Astrocyte of the spinal cord (primary cell): ENCODE measurements at regions not wholly inside any gene's neighbourhood (a gene's known extent, or its start where the extent isn't known, plus 50 kb on each side); places are given as distances from the start of the nearest gene placed in this dataset.
A peak's percentile ranks its signal among the peaks of the same experiment; 100 is the strongest.

Experiments
- DNase-seq: peaks from one replicate; pipeline ENCODE4 v3.0.0; 2011; ENCODE audit warnings: low read depth, low spot score
- H3K4me3 ChIP-seq: 2 replicates; pipeline ENCODE4 v1.5.1; 2011; ENCODE audit warnings: low read depth, mild to moderate bottlenecking, low read length, moderate library complexity
- CTCF ChIP-seq: IDR thresholded peaks from 2 replicates; pipeline ENCODE4 v1.5.1; 2012; ENCODE audit warnings: low read depth, mild to moderate bottlenecking, low read length, inconsistent platforms
- in situ Hi-C: cut with HindIII; loops from 2 replicates; pipeline ENCODE4 v1.10.0; 2017; ENCODE audit warnings: low sequenced_read_pairs

- in situ Hi-C loops = no loop called here
- no peak for DNase-seq
- no peak for TF ChIP-seq CTCF
- H3K4me3 ChIP-seq = no peak overlapping the region
These were observed 212.3 kb upstream of the PCDH15 start for GRCh38 chr10:55013318-55013717.

- no peak for TF ChIP-seq CTCF
- no peak overlapping the region for H3K4me3 ChIP-seq
- no peak for DNase-seq
- in situ Hi-C loops = no loop called here
These were observed 201.4 kb upstream of the PCDH15 start for GRCh38 chr10:55002420-55002819.

- in situ Hi-C loops = no loop called here
These were observed 200.4 kb upstream of the PCDH15 start for GRCh38 chr10:55001422-55001821.

GRCh38 chr10:54993148-54993547, 192.1 kb upstream of the PCDH15 start:
- no peak overlapping the region for H3K4me3 ChIP-seq
- no peak for TF ChIP-seq CTCF
- in situ Hi-C loops = no loop called here
- DNase-seq = no peak

More at GRCh38 chr10:55001422-55001821, 200.4 kb upstream of the PCDH15 start:
- no peak for TF ChIP-seq CTCF
- DNase-seq = no peak
- no peak overlapping the region for H3K4me3 ChIP-seq

DNA sequence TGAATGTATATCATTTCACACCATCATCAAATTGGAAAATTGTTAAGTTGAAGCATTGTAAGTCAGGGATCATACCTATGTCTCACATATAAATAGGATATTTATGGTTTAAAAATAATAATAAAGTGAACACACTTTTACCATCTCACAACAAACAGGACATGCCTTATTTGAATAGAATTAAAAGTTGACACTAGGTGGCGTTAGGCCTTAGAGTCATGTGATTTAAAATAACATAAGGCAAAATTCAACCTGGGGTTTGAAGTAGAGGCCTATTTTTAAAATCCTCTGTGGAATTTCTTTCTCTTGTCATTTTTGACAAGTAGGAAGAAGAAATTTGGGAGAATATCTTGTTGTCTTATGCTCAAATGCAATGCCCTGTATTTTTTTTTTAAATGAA, 184.7 kb upstream of the PCDH15 start:
- H3K4me3 ChIP-seq = no peak overlapping the region
- in situ Hi-C loops = no loop called here
- peak; percentile 21 for TF ChIP-seq CTCF
- peak; percentile 10 for DNase-seq

DNA sequence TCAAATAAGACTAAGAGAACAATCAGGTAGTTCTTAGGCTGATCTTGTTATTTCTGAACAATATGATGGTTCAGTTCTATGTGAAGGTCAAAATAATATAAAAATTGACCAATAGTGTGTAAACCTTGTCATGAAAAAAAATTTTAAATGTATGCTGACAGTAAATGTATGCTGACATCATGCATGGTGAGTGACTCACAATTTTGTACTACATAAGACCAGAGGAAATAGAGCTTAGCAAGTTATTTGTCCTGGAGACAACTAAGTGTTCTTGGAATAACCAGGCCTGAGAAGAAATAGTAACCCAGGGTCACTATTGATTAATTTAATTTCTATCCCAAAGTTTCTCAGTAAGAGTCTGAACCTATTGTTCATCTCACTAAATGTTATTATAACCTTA, 182.2 kb upstream of the PCDH15 start:
- DNase-seq = peak; percentile 5
- in situ Hi-C loops = no loop called here
- H3K4me3 ChIP-seq = no peak overlapping the region
- TF ChIP-seq CTCF = no peak
